Endothelial cell of umbilical vein (primary cell): ENCODE measurements at regions not wholly inside any gene's neighbourhood (a gene's known extent, or its start where the extent isn't known, plus 50 kb on each side); places are given as distances from the start of the nearest gene placed in this dataset.

Experiments
- BruUV-seq: library from RNA; stranded (reverse); fragments of 400-500 nt; replicated peaks from 2 replicates; lab custom pipeline; 2021; lab: Mats Ljungman, UMichigan
- CTCF ChIA-PET: fragments of 300-600, 350-600 bp; sonication (Branson Sonifier 250); formaldehyde crosslinking; loops from one replicate; lab custom pipeline; 2021; ENCODE audit warnings: antibody characterized with exemption, inconsistent platforms; lab: Charles Lee
- POLR2A ChIA-PET: fragments of 300-600, 350-600 bp; sonication (Branson Sonifier 250); formaldehyde crosslinking; loops from one replicate; lab custom pipeline; 2021; ENCODE audit warnings: antibody characterized with exemption, inconsistent platforms; lab: Charles Lee
- DNase-seq: peaks from one replicate; pipeline ENCODE4 v3.0.0-alpha.2; 2011; ENCODE audit warnings: low read depth, low spot score
- FAIRE-seq: peaks from 2 replicates; lab custom pipeline; 2011; peaks lifted over from hg19 to GRCh38; lab: Jason Lieb, UNC
- H2AFZ ChIP-seq: 2 replicates; pipeline ENCODE4 v1.6.0; 2012; ENCODE audit warnings: low read depth, low read length, control low read depth, inconsistent platforms
- H3K27ac ChIP-seq: 2 replicates; pipeline ENCODE4 v1.5.1; 2011; ENCODE audit warnings: low read depth, mild to moderate bottlenecking, control low read depth, low read length, moderate library complexity; ENCODE audit not compliant: insufficient read depth
- H3K27me3 ChIP-seq, 2 experiments: 2 replicates each; pipeline versions ENCODE4 v1.6.0 to v1.6.1; 2011; ENCODE audit warnings: low read length in 2 of 2, mixed read lengths in 1 of 2; ENCODE audit not compliant: control insufficient read depth in 2 of 2, insufficient read depth in 2 of 2
- H3K36me3 ChIP-seq, 2 experiments: 2 replicates in 1 of 2; 3 replicates in 1 of 2; pipeline ENCODE4 v1.5.1; 2011; ENCODE audit warnings: low read length in 2 of 2, mild to moderate bottlenecking in 1 of 2, moderate library complexity in 1 of 2; ENCODE audit not compliant: control insufficient read depth in 2 of 2, insufficient read depth in 2 of 2; ENCODE audit errors: extremely low read depth in 1 of 2
- H3K4me1 ChIP-seq: 3 replicates; pipeline ENCODE4 v1.5.1; 2011; ENCODE audit warnings: mild to moderate bottlenecking, low read length; ENCODE audit not compliant: control insufficient read depth, insufficient read depth; ENCODE audit errors: extremely low read depth
- H3K4me2 ChIP-seq: 2 replicates; pipeline ENCODE4 v1.6.1; 2011; ENCODE audit warnings: low read length, control low read depth, mixed read lengths; ENCODE audit not compliant: insufficient read depth
- H3K4me3 ChIP-seq, 3 experiments: fragments of 200-600 bp in 1 of 3; sonication (generic), shearing (Covaris generic) in 1 of 3; replicated peaks in 1 of 3; 2 replicates each; pipeline ENCODE4 v1.5.1; 2011 to 2016; ENCODE audit warnings: control low read depth in 3 of 3, low read length in 3 of 3, mild to moderate bottlenecking in 2 of 3, inconsistent platforms in 1 of 3, low read depth in 1 of 3, moderate library complexity in 1 of 3; ENCODE audit not compliant: insufficient read depth in 1 of 3
- H3K79me2 ChIP-seq: 2 replicates; pipeline ENCODE4 v1.6.0; 2012; ENCODE audit warnings: low read length, inconsistent platforms; ENCODE audit not compliant: control insufficient read depth, insufficient read depth
- H3K9ac ChIP-seq: replicated peaks from 2 replicates; pipeline ENCODE3; 2011; ENCODE audit warnings: low read length, control low read depth; ENCODE audit not compliant: insufficient read depth; ENCODE audit errors: extremely low read depth
- H3K9me1 ChIP-seq: replicated peaks from 3 replicates; pipeline ENCODE4 v1.6.0; 2011; ENCODE audit warnings: mild to moderate bottlenecking, low read length; ENCODE audit not compliant: control insufficient read depth, insufficient read depth; ENCODE audit errors: extremely low read depth
- H3K9me3 ChIP-seq: replicated peaks from 2 replicates; pipeline ENCODE4 v1.5.1; 2012; ENCODE audit warnings: low read length, inconsistent platforms; ENCODE audit not compliant: control insufficient read depth, insufficient read depth
- H4K20me1 ChIP-seq: replicated peaks from 2 replicates; pipeline ENCODE3; 2011; ENCODE audit warnings: mild to moderate bottlenecking, low read length; ENCODE audit not compliant: control insufficient read depth, insufficient read depth; ENCODE audit errors: extremely low read depth
- EZH2 ChIP-seq: IDR thresholded peaks from 2 replicates; pipeline ENCODE4 v1.6.1; 2012; ENCODE audit warnings: borderline replicate concordance, low read depth, mild to moderate bottlenecking, moderate library complexity, low read length, inconsistent platforms; ENCODE audit not compliant: severe bottlenecking
- FOS ChIP-seq: IDR thresholded peaks from 2 replicates; pipeline ENCODE4 v1.6.1; 2011; ENCODE audit warnings: mild to moderate bottlenecking, low read length, moderate library complexity, borderline replicate concordance; ENCODE audit not compliant: insufficient read depth
- GATA2 ChIP-seq: IDR thresholded peaks from 2 replicates; pipeline ENCODE4 v1.7.0; 2011; ENCODE audit warnings: low read depth, mild to moderate bottlenecking, moderate library complexity, mixed read lengths, low read length; ENCODE audit not compliant: insufficient read length, insufficient read depth
- JUN ChIP-seq: IDR thresholded peaks from 2 replicates; pipeline ENCODE4 v1.6.1; 2011; ENCODE audit warnings: borderline replicate concordance, low read depth; ENCODE audit not compliant: insufficient read length, insufficient read depth
- MYC ChIP-seq: IDR thresholded peaks from one replicate; pipeline ENCODE4 v1.6.1; 2011; ENCODE audit warnings: mild to moderate bottlenecking, low read depth, low read length
- POLR2A ChIP-seq: IDR thresholded peaks from 2 replicates; pipeline ENCODE4 v1.6.1; 2012; ENCODE audit warnings: low read depth, mild to moderate bottlenecking, control low read depth, low read length
- POLR2AphosphoS5 ChIP-seq: IDR thresholded peaks from 2 replicates; pipeline ENCODE4 v1.6.1; 2012; ENCODE audit warnings: low read depth, mild to moderate bottlenecking, control low read depth, low read length, moderate library complexity; ENCODE audit not compliant: insufficient read depth
- dilution Hi-C: fragments of 300-500 bp; cut with MboI; formaldehyde crosslinking; loops from one replicate; pipeline ENCODE4 v1.15.0; 2019; ENCODE audit warnings: low sequenced_read_pairs; ENCODE audit not compliant: extremely low pct_ligation_motif_present
- intact Hi-C: fragments of 100-400 bp; cut with micrococcal nuclease; formaldehyde crosslinking; loops from one replicate; pipeline ENCODE4 v1.10.0; 2022
- TF ChIP-seq, protein P1 (sequence below): IDR thresholded peaks from 2 replicates; pipeline ENCODE4 v1.6.1; 2011; ENCODE audit not compliant: insufficient read depth, insufficient read length
- TF ChIP-seq, protein P2 (sequence below), 2 donors: IDR thresholded peaks; 1 replicate in 1 of 2; 2 replicates in 1 of 2; pipeline ENCODE4 v1.5.1; 2011; ENCODE audit warnings: low read length in 2 of 2, mild to moderate bottlenecking in 2 of 2, moderate library complexity in 2 of 2, control low read depth in 1 of 2, inconsistent platforms in 1 of 2, low read depth in 1 of 2; ENCODE audit not compliant: insufficient read depth in 1 of 2; ENCODE audit errors: extremely low read depth in 1 of 2

- POLR2A ChIA-PET, result no interaction called here
- no peak overlapping the region for H3K9ac ChIP-seq
- no peak overlapping the region for H3K4me2 ChIP-seq
- no peak for DNase-seq
- peaks cover 0 to 2% of the 10 kb centered on the region in 2 experiments for H3K27me3 ChIP-seq
- peaks cover 10% of the 10 kb centered on the region for H3K4me1 ChIP-seq
- H3K9me3 ChIP-seq, result no peaks in the 10 kb centered on the region
- no peaks in the 10 kb centered on the region for H3K36me3 ChIP-seq
- no peaks in the 10 kb centered on the region for H3K79me2 ChIP-seq
- dilution Hi-C loops, result no loop called here
- no peak overlapping the region for H3K4me3 ChIP-seq
- no peak overlapping the region for H3K27ac ChIP-seq
- intact Hi-C loops, result loop anchor here (5.0 kb wide), 1 partner anchor 154 kb away; the partner anchor contains the start of gene NANOS1
- TF ChIP-seq POLR2AphosphoS5, result no peak
- no peak for TF ChIP-seq MYC
- TF ChIP-seq EZH2, result no peak
- TF ChIP-seq JUN, result no peak
- TF ChIP-seq GATA2, result no peak
- TF ChIP-seq POLR2A, result no peak
- no peak for TF ChIP-seq FOS
- TF ChIP-seq, protein P1, sequence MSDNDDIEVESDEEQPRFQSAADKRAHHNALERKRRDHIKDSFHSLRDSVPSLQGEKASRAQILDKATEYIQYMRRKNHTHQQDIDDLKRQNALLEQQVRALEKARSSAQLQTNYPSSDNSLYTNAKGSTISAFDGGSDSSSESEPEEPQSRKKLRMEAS, result no peak
- TF ChIP-seq, protein P2, sequence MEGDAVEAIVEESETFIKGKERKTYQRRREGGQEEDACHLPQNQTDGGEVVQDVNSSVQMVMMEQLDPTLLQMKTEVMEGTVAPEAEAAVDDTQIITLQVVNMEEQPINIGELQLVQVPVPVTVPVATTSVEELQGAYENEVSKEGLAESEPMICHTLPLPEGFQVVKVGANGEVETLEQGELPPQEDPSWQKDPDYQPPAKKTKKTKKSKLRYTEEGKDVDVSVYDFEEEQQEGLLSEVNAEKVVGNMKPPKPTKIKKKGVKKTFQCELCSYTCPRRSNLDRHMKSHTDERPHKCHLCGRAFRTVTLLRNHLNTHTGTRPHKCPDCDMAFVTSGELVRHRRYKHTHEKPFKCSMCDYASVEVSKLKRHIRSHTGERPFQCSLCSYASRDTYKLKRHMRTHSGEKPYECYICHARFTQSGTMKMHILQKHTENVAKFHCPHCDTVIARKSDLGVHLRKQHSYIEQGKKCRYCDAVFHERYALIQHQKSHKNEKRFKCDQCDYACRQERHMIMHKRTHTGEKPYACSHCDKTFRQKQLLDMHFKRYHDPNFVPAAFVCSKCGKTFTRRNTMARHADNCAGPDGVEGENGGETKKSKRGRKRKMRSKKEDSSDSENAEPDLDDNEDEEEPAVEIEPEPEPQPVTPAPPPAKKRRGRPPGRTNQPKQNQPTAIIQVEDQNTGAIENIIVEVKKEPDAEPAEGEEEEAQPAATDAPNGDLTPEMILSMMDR (IDR thresholded peaks at IDR 0.05; ENCODE audit: extremely low read depth in 1 of 2, insufficient read depth in 1 of 2, low read depth in 1 of 2, low read length in 2 of 2), result no peak
- FAIRE-seq, result no peak
- H4K20me1 ChIP-seq, result no peaks in the 10 kb centered on the region
- H2AFZ ChIP-seq, result no peak overlapping the region
- H3K9me1 ChIP-seq, result no peaks in the 10 kb centered on the region
- CTCF ChIA-PET, result no interaction called here
- BruUV-seq, result no TSS peak
These were observed 119.0 kb upstream of the CACUL1 start for GRCh38 chr10:118873738-118874105.
